C4-2B (cell line): ENCODE measurements at regions not wholly inside any gene's neighbourhood (a gene's known extent, or its start where the extent isn't known, plus 50 kb on each side); places are given as distances from the start of the nearest gene placed in this dataset.

Experiments used
- CTCF ChIP-seq: fragments of 450-650 bp; conservative IDR thresholded peaks from 2 replicates; pipeline ENCODE4 v1.5.1; 2017; ENCODE audit warnings: mild to moderate bottlenecking
- ZFX ChIP-seq: fragments of 450-650 bp; IDR thresholded peaks from 2 replicates; pipeline ENCODE4 v1.6.1; 2017

DNA sequence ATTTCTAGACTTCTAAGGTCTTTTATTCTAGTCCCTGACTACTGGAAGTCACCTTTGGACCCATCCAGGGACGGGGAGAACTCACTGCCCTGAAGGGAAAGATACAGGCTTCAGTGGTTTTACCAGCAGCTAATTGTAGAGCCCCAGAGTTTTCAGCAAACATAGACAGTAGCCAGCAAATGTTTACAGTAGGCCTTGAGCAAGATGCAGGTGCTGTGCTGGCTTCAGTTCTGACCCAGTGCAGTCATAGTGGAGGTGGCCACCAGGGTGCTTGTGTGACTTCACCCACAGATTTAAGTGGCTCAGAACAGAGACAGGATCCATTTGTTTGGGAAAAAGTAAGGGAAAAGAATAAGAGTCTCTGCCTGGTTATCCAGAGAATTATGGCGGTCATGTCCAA lies 384.4 kb upstream of the AR start:
- TF ChIP-seq CTCF, result no peak
- no peak for TF ChIP-seq ZFX
